Trophoblast cell (in vitro differentiated cells and primary cell): ENCODE measurements at regions not wholly inside any gene's neighbourhood (a gene's known extent, or its start where the extent isn't known, plus 50 kb on each side); places are given as distances from the start of the nearest gene placed in this dataset.

Experiments used
- DNase-seq, 2 donors: peaks; one replicate each; pipeline ENCODE4 v3.0.0-alpha.2; 2016
- H2AFZ ChIP-seq: 2 replicates; pipeline ENCODE4 v1.6.1; 2013; ENCODE audit warnings: low read length, moderate library complexity, mild to moderate bottlenecking; ENCODE audit not compliant: insufficient read depth, poor library complexity
- H2AK5ac ChIP-seq: 2 replicates; pipeline ENCODE4 v1.6.1; 2013; ENCODE audit warnings: mild to moderate bottlenecking, low read length
- H2BK120ac ChIP-seq: 2 replicates; pipeline ENCODE4 v1.6.1; 2013; ENCODE audit warnings: low read length, mild to moderate bottlenecking, moderate library complexity; ENCODE audit not compliant: insufficient read depth, poor library complexity
- H2BK12ac ChIP-seq: 2 replicates; pipeline ENCODE4 v1.6.1; 2013; ENCODE audit warnings: mild to moderate bottlenecking, low read length, moderate library complexity
- H2BK5ac ChIP-seq: 2 replicates; pipeline ENCODE4 v1.6.1; 2013; ENCODE audit warnings: low read length, low read depth, moderate library complexity, mild to moderate bottlenecking; ENCODE audit not compliant: poor library complexity
- H3K14ac ChIP-seq: 2 replicates; pipeline ENCODE4 v1.6.1; 2013; ENCODE audit warnings: mild to moderate bottlenecking, low read length
- H3K18ac ChIP-seq: 2 replicates; pipeline ENCODE4 v1.6.1; 2013; ENCODE audit warnings: mild to moderate bottlenecking, low read length
- H3K23ac ChIP-seq: 2 replicates; pipeline ENCODE4 v1.6.1; 2013; ENCODE audit warnings: low read length
- H3K27ac ChIP-seq: 2 replicates; pipeline ENCODE4 v1.5.1; 2013; ENCODE audit warnings: low read depth, mild to moderate bottlenecking, inconsistent platforms, low read length, moderate library complexity
- H3K27me3 ChIP-seq: 2 replicates; pipeline ENCODE4 v1.6.1; 2013; ENCODE audit warnings: inconsistent platforms, mild to moderate bottlenecking, low read length, moderate library complexity; ENCODE audit not compliant: insufficient read depth
- H3K36me3 ChIP-seq, 2 experiments: 1 replicate in 1 of 2; 2 replicates in 1 of 2; pipeline ENCODE4 v1.6.1; 2013; ENCODE audit warnings: low read length in 2 of 2, mild to moderate bottlenecking in 2 of 2, moderate library complexity in 1 of 2; ENCODE audit not compliant: insufficient read depth in 2 of 2, control insufficient read depth in 1 of 2
- H3K4ac ChIP-seq: 2 replicates; pipeline ENCODE4 v1.6.1; 2013; ENCODE audit warnings: low read depth, mild to moderate bottlenecking, low read length, moderate library complexity
- H3K4me1 ChIP-seq, 2 experiments: 1 replicate in 1 of 2; 2 replicates in 1 of 2; pipeline ENCODE4 v1.6.1; 2013; ENCODE audit warnings: low read length in 2 of 2, mild to moderate bottlenecking in 2 of 2, moderate library complexity in 1 of 2; ENCODE audit not compliant: insufficient read depth in 2 of 2, control insufficient read depth in 1 of 2
- H3K4me2 ChIP-seq: 2 replicates; pipeline ENCODE4 v1.6.1; 2013; ENCODE audit warnings: inconsistent platforms, mild to moderate bottlenecking, low read length, moderate library complexity
- H3K4me3 ChIP-seq: 2 replicates; pipeline ENCODE4 v1.5.1; 2013; ENCODE audit warnings: mild to moderate bottlenecking, low read depth, low read length, inconsistent platforms
- H3K79me1 ChIP-seq: one replicate; pipeline ENCODE4 v1.6.1; 2013; ENCODE audit warnings: low read length
- H3K79me2 ChIP-seq: 2 replicates; pipeline ENCODE4 v1.6.1; 2013; ENCODE audit warnings: low read length, mild to moderate bottlenecking; ENCODE audit not compliant: control insufficient read depth, insufficient read depth, poor library complexity
- H3K9ac ChIP-seq: 2 replicates; pipeline ENCODE4 v1.6.1; 2013; ENCODE audit warnings: mild to moderate bottlenecking, low read length
- H3K9me3 ChIP-seq: 2 replicates; pipeline ENCODE4 v1.6.1; 2013; ENCODE audit warnings: low read depth, mild to moderate bottlenecking, control low read depth, inconsistent platforms, low read length; ENCODE audit not compliant: insufficient read depth
- H4K12ac ChIP-seq: 2 replicates; pipeline ENCODE4 v1.6.1; 2013; ENCODE audit warnings: low read depth, mild to moderate bottlenecking, low read length, moderate library complexity
- H4K8ac ChIP-seq: 2 replicates; pipeline ENCODE4 v1.6.1; 2013; ENCODE audit warnings: low read depth, mild to moderate bottlenecking, low read length, moderate library complexity
- H4K91ac ChIP-seq: one replicate; pipeline ENCODE4 v1.6.1; 2013; ENCODE audit warnings: low read depth, mild to moderate bottlenecking, low read length, moderate library complexity
- WGBS: extraction: QIAGEN DNeasy Blood & Tissue Kit; methylation state at CpG from one replicate; pipeline ENCODE4 v1.1.7; 2013; ENCODE audit warnings: missing lambda C conversion rate; ENCODE audit not compliant: insufficient read length, insufficient coverage; ENCODE audit errors: extremely low coverage; 5-methylcytosine and 5-hydroxymethylcytosine counted together

- Histone ChIP-seq H2BK12ac (no peak overlapping the region), H4K12ac (no peak overlapping the region), H3K36me3 (no peaks in the 10 kb centered on the region), H3K18ac (no peak overlapping the region), H3K9me3 (peaks cover 1% of the 10 kb centered on the region), H3K14ac (no peak overlapping the region), H3K4me1 (no peaks in the 10 kb centered on the region), H2AK5ac (no peak overlapping the region), H3K23ac (no peak overlapping the region), H3K9ac (no peak overlapping the region), H3K27ac (no peak overlapping the region), H2AFZ (no peak overlapping the region), H2BK120ac (no peak overlapping the region), H3K4me2 (no peak overlapping the region), H3K4ac (no peak overlapping the region), H4K8ac (no peak overlapping the region), H3K4me3 (no peak overlapping the region), H2BK5ac (no peak overlapping the region), H3K79me2 (no peaks in the 10 kb centered on the region), H3K79me1 (no peaks in the 10 kb centered on the region), H3K27me3 (no peaks in the 10 kb centered on the region), H4K91ac (no peak overlapping the region)
- DNase-seq = no peak
- WGBS = no CpG with 5 or more reads among the region's 3 CpGs
Observed at GRCh38 chr9:80522465-80522864, 950.7 kb downstream of the TLE4 start.

GRCh38 chr9:80521151-80521550 is 949.4 kb downstream of the TLE4 start:
- no CpG with 5 or more reads among the region's 3 CpGs for WGBS

GRCh38 chr9:80520231-80520630 is 948.5 kb downstream of the TLE4 start:
- Histone ChIP-seq H3K79me2 (no peaks in the 10 kb centered on the region), H3K23ac (no peak overlapping the region), H3K4ac (no peak overlapping the region), H2AFZ (no peak overlapping the region), H3K27ac (no peak overlapping the region), H2BK5ac (no peak overlapping the region), H4K12ac (no peak overlapping the region), H2BK120ac (no peak overlapping the region), H2BK12ac (no peak overlapping the region), H3K79me1 (no peaks in the 10 kb centered on the region), H3K9ac (no peak overlapping the region), H3K36me3 (no peaks in the 10 kb centered on the region), H3K18ac (no peak overlapping the region), H3K9me3 (no peaks in the 10 kb centered on the region), H3K4me1 (no peaks in the 10 kb centered on the region), H3K27me3 (no peaks in the 10 kb centered on the region), H4K8ac (no peak overlapping the region), H2AK5ac (no peak overlapping the region), H3K14ac (no peak overlapping the region), H4K91ac (no peak overlapping the region), H3K4me2 (no peak overlapping the region), H3K4me3 (no peak overlapping the region)
- DNase-seq = no peak
- WGBS = no CpG with 5 or more reads among the region's 4 CpGs

More at GRCh38 chr9:80521151-80521550, 949.4 kb downstream of the TLE4 start:
- no peak overlapping the region for H3K4me2 ChIP-seq
- no peak overlapping the region for H3K27ac ChIP-seq
- no peaks in the 10 kb centered on the region for H3K4me1 ChIP-seq
- H2AK5ac ChIP-seq = no peak overlapping the region
- H3K79me2 ChIP-seq = no peaks in the 10 kb centered on the region
- no peaks in the 10 kb centered on the region for H3K27me3 ChIP-seq
- H3K4me3 ChIP-seq = no peak overlapping the region
- no peak overlapping the region for H3K14ac ChIP-seq
- H3K9ac ChIP-seq = no peak overlapping the region
- no peak overlapping the region for H2BK5ac ChIP-seq
- H3K79me1 ChIP-seq = no peaks in the 10 kb centered on the region
- H4K91ac ChIP-seq = no peak overlapping the region
- H3K18ac ChIP-seq = no peak overlapping the region
- peaks cover under 1% of the 10 kb centered on the region for H3K9me3 ChIP-seq
- no peak overlapping the region for H4K12ac ChIP-seq
- no peak overlapping the region for H2AFZ ChIP-seq
- H2BK12ac ChIP-seq = no peak overlapping the region
- no peak for DNase-seq
- no peak overlapping the region for H4K8ac ChIP-seq
- H3K4ac ChIP-seq = no peak overlapping the region
- H3K23ac ChIP-seq = no peak overlapping the region
- no peaks in the 10 kb centered on the region for H3K36me3 ChIP-seq
- H2BK120ac ChIP-seq = no peak overlapping the region

GRCh38 chr9:80518441-80518840 is 946.7 kb downstream of the TLE4 start:
- Histone ChIP-seq H3K9ac (no peak overlapping the region), H2AFZ (no peak overlapping the region), H3K79me1 (no peaks in the 10 kb centered on the region), H4K91ac (no peak overlapping the region), H3K4ac (no peak overlapping the region), H2BK120ac (no peak overlapping the region), H2AK5ac (no peak overlapping the region), H3K27ac (no peak overlapping the region), H3K36me3 (no peaks in the 10 kb centered on the region), H3K9me3 (no peaks in the 10 kb centered on the region), H3K27me3 (no peaks in the 10 kb centered on the region), H2BK5ac (no peak overlapping the region), H3K14ac (no peak overlapping the region), H3K4me3 (no peak overlapping the region), H3K23ac (no peak overlapping the region), H3K4me2 (no peak overlapping the region), H3K79me2 (no peaks in the 10 kb centered on the region), H3K4me1 (no peaks in the 10 kb centered on the region), H3K18ac (no peak overlapping the region), H2BK12ac (no peak overlapping the region), H4K12ac (no peak overlapping the region), H4K8ac (no peak overlapping the region)
- no CpG with 5 or more reads among the region's 3 CpGs for WGBS
- no peak for DNase-seq
